IMR-90 (cell line): ENCODE measurements at regions not wholly inside any gene's neighbourhood (a gene's known extent, or its start where the extent isn't known, plus 50 kb on each side); places are given as distances from the start of the nearest gene placed in this dataset.

Source experiments
- ATAC-seq: fragments of 200-7000 bp; cut with Tn5 transposase; 2 replicates; pipeline ENCODE4 v1.9.1; 2020; ENCODE audit warnings: low read depth, mild to moderate bottlenecking, moderate library complexity
- BruUV-seq: library from RNA; stranded (reverse); fragments of 400-500 nt; replicated peaks from 2 replicates; lab custom pipeline; 2021; lab: Mats Ljungman, UMichigan
- CTCF ChIA-PET: fragments of 300-600 bp; formaldehyde crosslinking; extraction: SDS; loops from one replicate; lab custom pipeline; 2021; ENCODE audit warnings: antibody characterized with exemption; lab: Yijun Ruan, JAX
- POLR2A ChIA-PET: fragments of 300-600 bp; sonication (Branson Sonifier 250); formaldehyde crosslinking; loops from one replicate; lab custom pipeline; 2022; ENCODE audit warnings: antibody characterized with exemption; ENCODE audit not compliant: unreplicated experiment; lab: Charles Lee
- DNase-seq: peaks from one replicate; pipeline ENCODE4 v3.0.0; 2013
- H2AFZ ChIP-seq: replicated peaks from 2 replicates; pipeline ENCODE3; 2013; ENCODE audit warnings: low read length, mild to moderate bottlenecking; ENCODE audit not compliant: poor library complexity
- H2AK5ac ChIP-seq: 2 replicates; pipeline ENCODE4 v1.6.1; 2013; ENCODE audit warnings: low read depth, low read length, inconsistent platforms
- H2AK9ac ChIP-seq: replicated peaks from 2 replicates; pipeline ENCODE3; 2013; ENCODE audit warnings: mild to moderate bottlenecking, low read depth, low read length, moderate library complexity; ENCODE audit not compliant: poor library complexity
- H2BK120ac ChIP-seq: 2 replicates; pipeline ENCODE4 v1.6.1; 2013; ENCODE audit warnings: low read depth, low read length, inconsistent platforms
- H2BK15ac ChIP-seq: 3 replicates; pipeline ENCODE4 v1.6.1; 2013; ENCODE audit warnings: low read depth, low read length, inconsistent platforms
- H2BK20ac ChIP-seq: 2 replicates; pipeline ENCODE4 v1.6.1; 2013; ENCODE audit warnings: low read depth, mild to moderate bottlenecking, inconsistent platforms, low read length, moderate library complexity
- H2BK5ac ChIP-seq: 2 replicates; pipeline ENCODE4 v1.6.1; 2013; ENCODE audit warnings: mild to moderate bottlenecking, low read depth, low read length, inconsistent platforms; ENCODE audit not compliant: poor library complexity, severe bottlenecking
- H3K14ac ChIP-seq: replicated peaks from 2 replicates; pipeline ENCODE4 v1.6.1; 2013; ENCODE audit warnings: low read depth, low read length, inconsistent platforms
- H3K18ac ChIP-seq: 2 replicates; pipeline ENCODE4 v1.6.1; 2013; ENCODE audit warnings: low read depth, low read length, control low read depth
- H3K23ac ChIP-seq: 2 replicates; pipeline ENCODE4 v1.6.1; 2013; ENCODE audit warnings: low read depth, low read length, inconsistent platforms
- H3K27ac ChIP-seq: 2 replicates; pipeline ENCODE4 v1.5.1; 2013; ENCODE audit warnings: mild to moderate bottlenecking, control low read depth, low read length; ENCODE audit not compliant: insufficient read depth
- H3K27me3 ChIP-seq: 2 replicates; pipeline ENCODE4 v1.6.1; 2013; ENCODE audit warnings: low read length; ENCODE audit not compliant: control insufficient read depth, insufficient read depth
- H3K36me3 ChIP-seq: 2 replicates; pipeline ENCODE4 v1.6.1; 2013; ENCODE audit warnings: low read length, mixed read lengths; ENCODE audit not compliant: control insufficient read depth, insufficient read depth
- H3K4ac ChIP-seq: 2 replicates; pipeline ENCODE4 v1.6.1; 2013; ENCODE audit warnings: low read depth, low read length, inconsistent platforms
- H3K4me1 ChIP-seq: 2 replicates; pipeline ENCODE4 v1.6.1; 2013; ENCODE audit warnings: low read length, mixed read lengths; ENCODE audit not compliant: control insufficient read depth, insufficient read depth
- H3K4me2 ChIP-seq: 2 replicates; pipeline ENCODE4 v1.6.1; 2013; ENCODE audit warnings: low read depth, mild to moderate bottlenecking, control low read depth, low read length, moderate library complexity
- H3K4me3 ChIP-seq: 2 replicates; pipeline ENCODE4 v1.5.1; 2013; ENCODE audit warnings: low read depth, mild to moderate bottlenecking, control low read depth, low read length, moderate library complexity; ENCODE audit not compliant: insufficient read depth
- H3K56ac ChIP-seq: 2 replicates; pipeline ENCODE4 v1.6.1; 2013; ENCODE audit warnings: low read length, inconsistent platforms; ENCODE audit not compliant: insufficient read depth; ENCODE audit errors: extremely low read depth
- H3K79me1 ChIP-seq, 2 experiments: 2 replicates each; pipeline ENCODE4 v1.6.1; 2013; ENCODE audit warnings: low read length in 2 of 2, inconsistent platforms in 1 of 2, low read depth in 1 of 2
- H3K9ac ChIP-seq: 2 replicates; pipeline ENCODE4 v1.6.1; 2013; ENCODE audit warnings: low read depth, low read length, control low read depth
- H3K9me1 ChIP-seq: 2 replicates; pipeline ENCODE4 v1.6.1; 2013; ENCODE audit warnings: low read length, inconsistent platforms; ENCODE audit not compliant: insufficient read depth
- H3K9me3 ChIP-seq: 2 replicates; pipeline ENCODE4 v1.6.1; 2013; ENCODE audit warnings: low read length; ENCODE audit not compliant: control insufficient read depth, insufficient read depth
- H4K20me1 ChIP-seq: 2 replicates; pipeline ENCODE4 v1.6.1; 2013; ENCODE audit warnings: low read length, inconsistent platforms; ENCODE audit not compliant: insufficient read depth
- H4K5ac ChIP-seq: 2 replicates; pipeline ENCODE4 v1.6.1; 2013; ENCODE audit warnings: mild to moderate bottlenecking, low read depth, low read length, control low read depth
- H4K8ac ChIP-seq, 2 experiments: 2 replicates each; pipeline ENCODE4 v1.6.1; 2013; ENCODE audit warnings: low read depth in 2 of 2, low read length in 2 of 2, control low read depth in 1 of 2, inconsistent platforms in 1 of 2
- H4K91ac ChIP-seq: 2 replicates; pipeline ENCODE4 v1.6.1; 2013; ENCODE audit warnings: low read depth, low read length, inconsistent platforms; ENCODE audit not compliant: insufficient read depth
- MAFK ChIP-seq: IDR thresholded peaks from 2 replicates; pipeline ENCODE4 v1.6.1; 2012; ENCODE audit warnings: low read depth, low read length, improper control_type of control experiment
- MXI1 ChIP-seq: IDR thresholded peaks from 2 replicates; pipeline ENCODE4 v1.6.1; 2012; ENCODE audit warnings: low read depth, mild to moderate bottlenecking, low read length, moderate library complexity, borderline replicate concordance
- POLR2A ChIP-seq: IDR thresholded peaks from 2 replicates; pipeline ENCODE4 v1.6.1; 2012; ENCODE audit warnings: mild to moderate bottlenecking, low read depth, low read length
- WGBS, 2 experiments: methylation state at CpG; one replicate each; pipeline versions ENCODE4 v1.1.5 to v1.1.7; 2013; ENCODE audit warnings: missing lambda C conversion rate in 2 of 2; ENCODE audit not compliant: insufficient read length in 1 of 2; ENCODE audit errors: extremely low coverage in 2 of 2; 5-methylcytosine and 5-hydroxymethylcytosine counted together
- dilution Hi-C: fragments of 300-500 bp; cut with HindIII; formaldehyde crosslinking; loops from one replicate; pipeline ENCODE4 v1.14.3; 2018; ENCODE audit warnings: low sequenced_read_pairs; ENCODE audit not compliant: unreplicated experiment
- in situ Hi-C: fragments of 300-500 bp; cut with MboI; formaldehyde crosslinking; loops from 3 replicates; pipeline ENCODE4 v1.14.3; 2019; ENCODE audit warnings: low sequenced_read_pairs, inconsistent platforms, mixed read lengths
- intact Hi-C: fragments of 100-400 bp; cut with micrococcal nuclease; formaldehyde crosslinking; loops from 2 replicates; pipeline ENCODE4 v1.10.0; 2022

DNA sequence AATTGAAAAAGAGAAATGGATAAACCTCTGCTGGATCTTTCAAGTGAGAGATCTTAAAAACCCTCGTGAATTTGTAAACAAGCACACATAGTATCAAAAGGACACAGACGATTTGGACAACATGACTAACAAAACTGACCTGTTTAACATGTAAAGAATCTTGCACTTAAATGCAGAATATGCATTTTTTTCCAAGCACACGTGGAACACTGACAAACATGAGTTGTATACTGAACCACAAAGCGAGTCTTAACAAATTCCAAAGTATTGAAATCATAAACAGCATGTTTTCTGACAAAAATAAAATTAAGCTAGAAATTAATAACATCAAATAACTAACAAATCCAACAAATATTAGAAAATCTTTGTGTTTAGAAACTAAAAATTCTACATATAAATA is 65.0 kb upstream of the ZNF746 start:
- Histone ChIP-seq H2AK9ac (no peak overlapping the region), H3K79me1 (peaks cover 41 to 51% of the 10 kb centered on the region in 2 experiments), H3K4me3 (no peak overlapping the region), H3K18ac (no peak overlapping the region), H3K9ac (no peak overlapping the region), H2BK20ac (no peak overlapping the region), H2BK120ac (no peak overlapping the region), H3K9me3 (no peaks in the 10 kb centered on the region), H3K14ac (no peak overlapping the region), H4K91ac (no peak overlapping the region), H2AK5ac (no peak overlapping the region), H4K8ac (no peak overlapping the region), H3K9me1 (peaks cover 13% of the 10 kb centered on the region), H2AFZ (no peak overlapping the region), H4K5ac (no peak overlapping the region), H3K4ac (no peak overlapping the region), H3K23ac (no peak overlapping the region), H2BK15ac (no peak overlapping the region), H3K27me3 (no peaks in the 10 kb centered on the region), H3K4me1 (peaks cover 18% of the 10 kb centered on the region), H2BK5ac (no peak overlapping the region), H3K56ac (no peak overlapping the region), H3K27ac (no peak overlapping the region), H3K36me3 (peaks cover 25% of the 10 kb centered on the region), H3K4me2 (peak overlapping the region; percentile 10; the same call in 1 of the 2 replicates), H4K20me1 (peaks cover 7% of the 10 kb centered on the region; the same call in 1 of the 2 replicates)
- no TSS peak for BruUV-seq
- POLR2A ChIA-PET, result no interaction called here
- TF ChIP-seq POLR2A (no peak), MXI1 (peak; percentile 71), MAFK (peak; percentile 62)
- in situ Hi-C loops, result no loop called here
- CTCF ChIA-PET, result no interaction called here
- no CpG with 5 or more reads among the region's 4 CpGs for WGBS, 2 experiments
- intact Hi-C loops, result loop anchor here (2.0 kb wide), 1 partner anchor 66 kb away; the partner anchor contains the start of gene ZNF746
- ATAC-seq, result peak; percentile 41; the same call in 1 of the 2 replicates
- dilution Hi-C loops, result no loop called here
- peak; percentile 63 for DNase-seq
